Testis (tissue), 2 donors: ENCODE measurements at regions not wholly inside any gene's neighbourhood (a gene's known extent, or its start where the extent isn't known, plus 50 kb on each side); places are given as distances from the start of the nearest gene placed in this dataset.

Experiments used
- POLR2A ChIP-seq: fragments of 450-650 bp; IDR thresholded peaks from one replicate; pipeline ENCODE4 v1.6.1; 2017; ENCODE audit warnings: antibody characterized with exemption, mild to moderate bottlenecking, moderate library complexity
- TF ChIP-seq, protein P1 (sequence below), 3 experiments: fragments of 450-650 bp in 2 of 3; fragments of 200-600 bp in 1 of 3; sonication (generic) in 1 of 3; IDR thresholded peaks; one replicate each; pipeline ENCODE4 v1.5.1; 2016 to 2019; ENCODE audit warnings: antibody characterized with exemption in 3 of 3, mild to moderate bottlenecking in 2 of 3, moderate library complexity in 1 of 3

DNA sequence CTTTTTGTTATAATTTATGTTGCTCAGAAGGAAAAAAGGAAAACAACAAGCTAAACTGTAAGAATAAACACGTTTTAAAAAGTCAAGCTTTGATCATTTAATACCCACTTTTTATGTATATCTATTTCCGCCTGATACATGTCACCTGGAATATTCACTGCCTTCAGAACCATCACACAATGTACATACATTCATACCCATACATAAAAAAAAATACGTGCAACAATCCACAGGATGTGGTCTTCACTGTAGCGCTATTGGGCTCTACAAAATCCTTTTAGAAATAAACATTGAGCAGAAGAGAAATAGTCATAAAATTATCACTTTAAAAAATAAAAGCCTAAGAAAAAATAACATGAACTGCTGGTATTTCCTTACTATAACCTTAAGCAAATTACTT is 1078.9 kb upstream of the LRRTM3 start:
- TF ChIP-seq POLR2A = no peak
- TF ChIP-seq, protein P1, sequence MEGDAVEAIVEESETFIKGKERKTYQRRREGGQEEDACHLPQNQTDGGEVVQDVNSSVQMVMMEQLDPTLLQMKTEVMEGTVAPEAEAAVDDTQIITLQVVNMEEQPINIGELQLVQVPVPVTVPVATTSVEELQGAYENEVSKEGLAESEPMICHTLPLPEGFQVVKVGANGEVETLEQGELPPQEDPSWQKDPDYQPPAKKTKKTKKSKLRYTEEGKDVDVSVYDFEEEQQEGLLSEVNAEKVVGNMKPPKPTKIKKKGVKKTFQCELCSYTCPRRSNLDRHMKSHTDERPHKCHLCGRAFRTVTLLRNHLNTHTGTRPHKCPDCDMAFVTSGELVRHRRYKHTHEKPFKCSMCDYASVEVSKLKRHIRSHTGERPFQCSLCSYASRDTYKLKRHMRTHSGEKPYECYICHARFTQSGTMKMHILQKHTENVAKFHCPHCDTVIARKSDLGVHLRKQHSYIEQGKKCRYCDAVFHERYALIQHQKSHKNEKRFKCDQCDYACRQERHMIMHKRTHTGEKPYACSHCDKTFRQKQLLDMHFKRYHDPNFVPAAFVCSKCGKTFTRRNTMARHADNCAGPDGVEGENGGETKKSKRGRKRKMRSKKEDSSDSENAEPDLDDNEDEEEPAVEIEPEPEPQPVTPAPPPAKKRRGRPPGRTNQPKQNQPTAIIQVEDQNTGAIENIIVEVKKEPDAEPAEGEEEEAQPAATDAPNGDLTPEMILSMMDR (IDR thresholded peaks at IDR 0.05) = no peak
